Forelimb muscle (tissue), 1 donor: ENCODE measurements at regions not wholly inside any gene's neighbourhood (a gene's known extent, or its start where the extent isn't known, plus 50 kb on each side); places are given as distances from the start of the nearest gene placed in this dataset.

Experiments used
- DNase-seq: peaks from one replicate; pipeline ENCODE4 v3.0.0-alpha.2; 2013; ENCODE audit warnings: low read depth

GRCh38 chr16:66315210-66315825 lies 51.2 kb upstream of the CDH5 start:
- DNase-seq = peak; percentile 72

- DNase-seq = no peak
Observed at GRCh38 chr16:66311306-66311705, 55.2 kb upstream of the CDH5 start.

- DNase-seq = no peak
Observed at GRCh38 chr16:66309215-66309807, 57.2 kb upstream of the CDH5 start.

- DNase-seq = no peak
Observed at GRCh38 chr16:66308096-66308495, 58.4 kb upstream of the CDH5 start.

GRCh38 chr16:66306366-66307150 lies 59.9 kb upstream of the CDH5 start:
- no peak for DNase-seq

- DNase-seq = no peak
Observed at GRCh38 chr16:66304961-66305360, 61.5 kb upstream of the CDH5 start.

- no peak for DNase-seq
Observed at GRCh38 chr16:66304151-66304550, 62.3 kb upstream of the CDH5 start.

- no peak for DNase-seq
Observed at GRCh38 chr16:66300501-66300900, 66.0 kb upstream of the CDH5 start.

GRCh38 chr16:66300037-66300436 lies 66.5 kb upstream of the CDH5 start:
- DNase-seq = no peak

- no peak for DNase-seq
Observed at GRCh38 chr16:66299349-66299748, 67.1 kb upstream of the CDH5 start.

GRCh38 chr16:66298571-66299120 lies 67.8 kb upstream of the CDH5 start:
- no peak for DNase-seq

- no peak for DNase-seq
Observed at GRCh38 chr16:66298006-66298405, 68.5 kb upstream of the CDH5 start.

GRCh38 chr16:66296591-66296990 lies 69.9 kb upstream of the CDH5 start:
- DNase-seq = no peak

GRCh38 chr16:66295761-66296546 lies 70.5 kb upstream of the CDH5 start:
- no peak for DNase-seq

GRCh38 chr16:66295213-66295612 lies 71.3 kb upstream of the CDH5 start:
- DNase-seq = no peak

- DNase-seq = no peak
Observed at GRCh38 chr16:66294507-66294906, 72.0 kb upstream of the CDH5 start.

- no peak for DNase-seq
Observed at GRCh38 chr16:66293932-66294331, 72.6 kb upstream of the CDH5 start.

GRCh38 chr16:66293207-66293735 lies 73.2 kb upstream of the CDH5 start:
- DNase-seq = no peak

- no peak for DNase-seq
Observed at GRCh38 chr16:66292241-66292935, 74.1 kb upstream of the CDH5 start.

- DNase-seq = no peak
Observed at GRCh38 chr16:66291833-66292232, 74.7 kb upstream of the CDH5 start.

- DNase-seq = no peak
Observed at GRCh38 chr16:66290431-66290830, 76.1 kb upstream of the CDH5 start.
